GM13976 (cell line): ENCODE measurements at regions not wholly inside any gene's neighbourhood (a gene's known extent, or its start where the extent isn't known, plus 50 kb on each side); places are given as distances from the start of the nearest gene placed in this dataset.
A peak's percentile ranks its signal among the peaks of the same experiment; 100 is the strongest.

ENCODE experiments used
- DNase-seq: peaks from one replicate; pipeline ENCODE4 v3.0.0; 2012; ENCODE audit warnings: low spot score
- in situ Hi-C: fragments of 300-500 bp; cut with MboI; formaldehyde crosslinking; loops from one replicate; pipeline ENCODE4 v1.12.0; 2022; ENCODE audit warnings: low sequenced_read_pairs, mixed read lengths, inconsistent platforms; ENCODE audit not compliant: unreplicated experiment
- TF ChIP-seq, protein P1 (sequence below): IDR thresholded peaks from 2 replicates; pipeline ENCODE4 v1.5.1; 2012; ENCODE audit warnings: borderline replicate concordance, mild to moderate bottlenecking; ENCODE audit not compliant: insufficient read depth; ENCODE audit errors: extremely low read depth, missing control alignments, control extremely low read depth

GRCh38 chr7:45982132-45982531 is 61.1 kb upstream of the IGFBP3 start:
- TF ChIP-seq, protein P1, sequence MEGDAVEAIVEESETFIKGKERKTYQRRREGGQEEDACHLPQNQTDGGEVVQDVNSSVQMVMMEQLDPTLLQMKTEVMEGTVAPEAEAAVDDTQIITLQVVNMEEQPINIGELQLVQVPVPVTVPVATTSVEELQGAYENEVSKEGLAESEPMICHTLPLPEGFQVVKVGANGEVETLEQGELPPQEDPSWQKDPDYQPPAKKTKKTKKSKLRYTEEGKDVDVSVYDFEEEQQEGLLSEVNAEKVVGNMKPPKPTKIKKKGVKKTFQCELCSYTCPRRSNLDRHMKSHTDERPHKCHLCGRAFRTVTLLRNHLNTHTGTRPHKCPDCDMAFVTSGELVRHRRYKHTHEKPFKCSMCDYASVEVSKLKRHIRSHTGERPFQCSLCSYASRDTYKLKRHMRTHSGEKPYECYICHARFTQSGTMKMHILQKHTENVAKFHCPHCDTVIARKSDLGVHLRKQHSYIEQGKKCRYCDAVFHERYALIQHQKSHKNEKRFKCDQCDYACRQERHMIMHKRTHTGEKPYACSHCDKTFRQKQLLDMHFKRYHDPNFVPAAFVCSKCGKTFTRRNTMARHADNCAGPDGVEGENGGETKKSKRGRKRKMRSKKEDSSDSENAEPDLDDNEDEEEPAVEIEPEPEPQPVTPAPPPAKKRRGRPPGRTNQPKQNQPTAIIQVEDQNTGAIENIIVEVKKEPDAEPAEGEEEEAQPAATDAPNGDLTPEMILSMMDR = no peak
- DNase-seq = no peak
- in situ Hi-C loops = no loop called here

DNA sequence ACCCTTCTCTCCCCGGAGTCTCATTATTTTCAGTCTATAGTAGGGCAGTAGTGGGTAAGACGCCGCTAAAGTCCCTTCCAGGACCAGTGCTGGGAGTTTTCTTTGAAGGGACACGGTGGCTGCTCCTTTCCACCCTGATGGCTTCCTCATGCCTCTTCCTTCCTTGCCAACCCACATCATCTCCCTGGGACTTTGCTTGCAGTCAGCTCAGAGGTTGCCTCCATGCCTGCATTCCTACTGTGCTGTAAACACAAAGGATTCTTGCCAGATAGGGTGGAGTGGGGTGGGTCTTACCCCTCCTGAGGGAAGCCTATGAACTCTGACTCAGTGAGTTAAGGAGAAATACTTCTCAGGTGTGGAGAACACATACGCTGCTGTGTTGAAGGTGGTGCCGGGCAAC is 59.9 kb upstream of the IGFBP3 start:
- peak; percentile 6 for DNase-seq
- in situ Hi-C loops = no loop called here
- TF ChIP-seq, protein P1 = no peak

DNA sequence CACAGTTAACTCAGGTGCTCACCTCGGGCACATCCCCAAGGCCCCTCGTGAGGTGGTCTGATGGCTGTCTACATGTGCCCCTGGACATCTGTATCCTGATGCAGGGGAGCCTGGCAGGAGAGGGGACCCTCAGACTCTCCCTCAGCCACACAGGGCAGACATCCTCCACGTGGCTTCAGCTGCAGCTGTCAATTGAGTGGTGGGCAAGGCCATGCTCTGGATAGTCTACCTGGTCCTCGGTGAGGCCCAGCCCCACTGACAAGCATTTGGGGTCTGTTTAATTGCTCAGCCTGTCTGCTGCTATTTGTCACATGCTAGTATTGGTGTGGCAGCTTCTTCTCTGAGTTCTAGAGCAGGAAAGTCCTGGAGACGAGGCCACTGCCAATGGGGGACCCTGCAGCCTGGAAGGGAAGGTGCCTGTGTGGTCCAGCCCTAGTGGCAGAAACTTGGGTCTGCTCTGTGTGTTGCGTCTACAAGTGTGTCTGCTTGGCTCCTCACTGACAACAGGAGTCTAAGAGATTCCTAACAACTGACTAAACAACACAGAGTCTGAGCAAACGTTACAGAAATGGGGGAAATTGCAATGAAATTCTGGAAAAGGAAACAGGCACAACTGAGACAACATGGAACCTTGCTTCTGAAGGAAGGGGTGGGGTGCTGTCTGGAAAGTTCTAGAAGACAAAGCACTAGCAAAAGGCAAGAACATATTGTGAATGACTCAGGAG is 59.3 kb upstream of the IGFBP3 start:
- in situ Hi-C loops = no loop called here
- TF ChIP-seq, protein P1 = no peak
- peak; percentile 6 for DNase-seq

- in situ Hi-C loops = no loop called here
- DNase-seq = no peak
- TF ChIP-seq, protein P1 = no peak
Observed at GRCh38 chr7:45979275-45980180, 58.5 kb upstream of the IGFBP3 start.

DNA sequence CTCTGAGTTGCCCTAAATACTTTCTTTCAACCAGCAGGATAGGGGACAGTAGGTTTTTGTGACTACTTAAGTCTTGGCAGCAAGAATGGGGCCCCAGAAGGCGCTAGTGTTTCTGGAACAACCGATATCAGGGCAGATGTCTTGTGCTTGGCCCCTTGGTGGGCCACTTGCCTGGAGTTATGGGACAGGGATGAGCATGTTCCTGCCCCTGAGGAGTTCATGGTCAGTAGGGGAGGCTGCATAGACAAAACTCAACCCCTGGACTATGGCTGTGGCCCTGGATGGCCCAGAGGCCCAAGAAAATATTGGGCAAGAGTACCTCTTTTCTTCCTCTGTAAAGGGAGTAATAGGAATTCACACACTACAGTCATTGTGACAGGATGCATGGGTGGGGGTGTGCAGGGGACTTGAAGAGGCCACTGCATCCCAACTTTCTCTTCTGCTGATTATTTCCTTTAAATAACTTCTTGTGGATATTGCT is 57.7 kb upstream of the IGFBP3 start:
- no peak for DNase-seq
- TF ChIP-seq, protein P1 = no peak
- in situ Hi-C loops = no loop called here

GRCh38 chr7:45978010-45978681 is 57.1 kb upstream of the IGFBP3 start:
- no peak for DNase-seq
- in situ Hi-C loops = no loop called here
- TF ChIP-seq, protein P1 = no peak
